SJSA1 (cell line): ENCODE measurements at regions not wholly inside any gene's neighbourhood (a gene's known extent, or its start where the extent isn't known, plus 50 kb on each side); places are given as distances from the start of the nearest gene placed in this dataset.
A peak's percentile ranks its signal among the peaks of the same experiment; 100 is the strongest.

Source experiments
- DNase-seq, 2 experiments: peaks; one replicate each; pipeline ENCODE4 v3.0.0-alpha.2; 2015 to 2020; ENCODE audit warnings: low spot score in 2 of 2, low read depth in 1 of 2
- H3K27ac ChIP-seq: fragments of 250-450 bp; sonication (Bioruptor Pico); 2 replicates; pipeline ENCODE4 v1.5.1; 2020; ENCODE audit warnings: mild to moderate bottlenecking, moderate library complexity
- H3K27me3 ChIP-seq: fragments of 250-450 bp; sonication (Bioruptor Pico); replicated peaks from 2 replicates; pipeline ENCODE4 v1.5.1; 2020; ENCODE audit warnings: mild to moderate bottlenecking, moderate library complexity
- H3K36me3 ChIP-seq: fragments of 250-450 bp; sonication (Bioruptor Pico); 2 replicates; pipeline ENCODE4 v1.5.1; 2020; ENCODE audit warnings: mild to moderate bottlenecking
- H3K4me1 ChIP-seq: fragments of 250-450 bp; sonication (Bioruptor Pico); replicated peaks from 2 replicates; pipeline ENCODE4 v1.6.1; 2021; ENCODE audit warnings: mild to moderate bottlenecking
- H3K4me3 ChIP-seq: fragments of 250-450 bp; sonication (Bioruptor Pico); 2 replicates; pipeline ENCODE4 v1.5.1; 2020; ENCODE audit warnings: mild to moderate bottlenecking
- H3K9me3 ChIP-seq: fragments of 250-450 bp; sonication (Bioruptor Pico); replicated peaks from 2 replicates; pipeline ENCODE4 v1.5.1; 2020; ENCODE audit warnings: mild to moderate bottlenecking

GRCh38 chr19:46951171-46951986 is 68.3 kb upstream of the NPAS1 start:
- DNase-seq = peak; percentile 97 to 98
- H3K4me1 ChIP-seq = peaks cover 59% of the 10 kb centered on the region
- no peak overlapping the region for H3K4me3 ChIP-seq
- no peaks in the 10 kb centered on the region for H3K27me3 ChIP-seq
- H3K36me3 ChIP-seq = peaks cover 27% of the 10 kb centered on the region; the same call in 1 of the 2 replicates
- no peaks in the 10 kb centered on the region for H3K9me3 ChIP-seq
- H3K27ac ChIP-seq = peak overlapping the region; percentile 39

- Histone ChIP-seq H3K36me3 (peaks cover 27% of the 10 kb centered on the region; the same call in 1 of the 2 replicates), H3K9me3 (no peaks in the 10 kb centered on the region), H3K4me3 (no peak overlapping the region), H3K27ac (no peak overlapping the region), H3K27me3 (no peaks in the 10 kb centered on the region), H3K4me1 (peaks cover 62% of the 10 kb centered on the region)
- DNase-seq = no peak
These were observed 66.8 kb upstream of the NPAS1 start for GRCh38 chr19:46952874-46953273.

- no peak for DNase-seq
- H3K27ac ChIP-seq = peak overlapping the region; percentile 46
- no peaks in the 10 kb centered on the region for H3K9me3 ChIP-seq
- H3K4me1 ChIP-seq = peaks cover 71% of the 10 kb centered on the region
- no peaks in the 10 kb centered on the region for H3K27me3 ChIP-seq
- H3K36me3 ChIP-seq = peaks cover 22% of the 10 kb centered on the region; the same call in 1 of the 2 replicates
- H3K4me3 ChIP-seq = no peak overlapping the region
These were observed 65.6 kb upstream of the NPAS1 start for GRCh38 chr19:46953955-46954501.

GRCh38 chr19:46954502-46954992 is 65.1 kb upstream of the NPAS1 start:
- peaks cover 22% of the 10 kb centered on the region; the same call in 1 of the 2 replicates for H3K36me3 ChIP-seq
- H3K27ac ChIP-seq = peak overlapping the region; percentile 46
- no peak for DNase-seq
- no peak overlapping the region for H3K4me3 ChIP-seq
- H3K9me3 ChIP-seq = no peaks in the 10 kb centered on the region
- H3K27me3 ChIP-seq = no peaks in the 10 kb centered on the region
- peaks cover 70% of the 10 kb centered on the region for H3K4me1 ChIP-seq

- Histone ChIP-seq H3K4me3 (no peak overlapping the region), H3K27ac (peak overlapping the region; percentile 46), H3K9me3 (no peaks in the 10 kb centered on the region), H3K27me3 (no peaks in the 10 kb centered on the region), H3K4me1 (peaks cover 66% of the 10 kb centered on the region), H3K36me3 (peaks cover 16% of the 10 kb centered on the region; the same call in 1 of the 2 replicates)
- DNase-seq = no peak
These were observed 64.4 kb upstream of the NPAS1 start for GRCh38 chr19:46954993-46955812.

- Histone ChIP-seq H3K27ac (peak overlapping the region; percentile 46), H3K4me3 (no peak overlapping the region), H3K4me1 (peaks cover 61% of the 10 kb centered on the region), H3K36me3 (peaks cover 11% of the 10 kb centered on the region; the same call in 1 of the 2 replicates), H3K27me3 (no peaks in the 10 kb centered on the region), H3K9me3 (no peaks in the 10 kb centered on the region)
- DNase-seq = no peak
These were observed 63.7 kb upstream of the NPAS1 start for GRCh38 chr19:46955813-46956371.

- peak in 1 of 2 experiments; percentile 65 for DNase-seq
- Histone ChIP-seq H3K36me3 (peaks cover 7% of the 10 kb centered on the region; the same call in 1 of the 2 replicates), H3K27me3 (no peaks in the 10 kb centered on the region), H3K4me3 (no peak overlapping the region), H3K4me1 (peaks cover 67% of the 10 kb centered on the region), H3K9me3 (no peaks in the 10 kb centered on the region), H3K27ac (peak overlapping the region; percentile 46; the same call in 1 of the 2 replicates)
These were observed 61.1 kb upstream of the NPAS1 start for GRCh38 chr19:46958532-46958931.

GRCh38 chr19:46959894-46960556 is 59.6 kb upstream of the NPAS1 start:
- no peaks in the 10 kb centered on the region for H3K9me3 ChIP-seq
- no peaks in the 10 kb centered on the region for H3K27me3 ChIP-seq
- H3K27ac ChIP-seq = no peak overlapping the region
- no peak overlapping the region for H3K4me3 ChIP-seq
- H3K36me3 ChIP-seq = no peaks in the 10 kb centered on the region
- no peak for DNase-seq
- H3K4me1 ChIP-seq = peaks cover 66% of the 10 kb centered on the region

- peaks cover 6% of the 10 kb centered on the region; the same call in 1 of the 2 replicates for H3K36me3 ChIP-seq
- DNase-seq = peak in 1 of 2 experiments; percentile 82
- no peaks in the 10 kb centered on the region for H3K27me3 ChIP-seq
- peaks cover 55% of the 10 kb centered on the region for H3K4me1 ChIP-seq
- no peaks in the 10 kb centered on the region for H3K9me3 ChIP-seq
- H3K27ac ChIP-seq = peak overlapping the region; percentile 94
- no peak overlapping the region for H3K4me3 ChIP-seq
These were observed 57.5 kb upstream of the NPAS1 start for GRCh38 chr19:46962030-46962570.

GRCh38 chr19:46963093-46963734 is 56.4 kb upstream of the NPAS1 start:
- Histone ChIP-seq H3K4me1 (peaks cover 51% of the 10 kb centered on the region), H3K9me3 (no peaks in the 10 kb centered on the region), H3K4me3 (no peak overlapping the region; the same call in 1 of the 2 replicates), H3K36me3 (peaks cover 9% of the 10 kb centered on the region; the same call in 1 of the 2 replicates), H3K27me3 (no peaks in the 10 kb centered on the region), H3K27ac (peak overlapping the region; percentile 94)
- DNase-seq = peak; percentile 91 to 98

GRCh38 chr19:46967578-46968032 is 52.0 kb upstream of the NPAS1 start:
- Histone ChIP-seq H3K27ac (no peak overlapping the region), H3K9me3 (no peaks in the 10 kb centered on the region), H3K4me3 (no peak overlapping the region), H3K27me3 (no peaks in the 10 kb centered on the region), H3K36me3 (peaks cover 20% of the 10 kb centered on the region), H3K4me1 (peaks cover 49% of the 10 kb centered on the region)
- DNase-seq = no peak
